H9 (cell line): ENCODE measurements at regions not wholly inside any gene's neighbourhood (a gene's known extent, or its start where the extent isn't known, plus 50 kb on each side); places are given as distances from the start of the nearest gene placed in this dataset.

Experiments used
- DNase-seq: peaks from one replicate; pipeline ENCODE4 v3.0.0-alpha.2; 2017
- H2AFZ ChIP-seq: one replicate; pipeline ENCODE4 v1.6.1; 2013; ENCODE audit warnings: mild to moderate bottlenecking, low read length, control low read depth, moderate library complexity
- H2AK5ac ChIP-seq: 2 replicates; pipeline ENCODE4 v1.6.1; 2013; ENCODE audit warnings: low read length, control low read depth, mixed read lengths; ENCODE audit not compliant: insufficient read length
- H2BK120ac ChIP-seq: one replicate; pipeline ENCODE4 v1.6.1; 2013; ENCODE audit warnings: low read depth, mild to moderate bottlenecking, low read length, control low read depth, inconsistent platforms; ENCODE audit not compliant: poor library complexity, severe bottlenecking
- H2BK12ac ChIP-seq: 2 replicates; pipeline ENCODE4 v1.6.1; 2013; ENCODE audit warnings: low read length, control low read depth, mixed read lengths, low read depth; ENCODE audit not compliant: insufficient read length
- H2BK15ac ChIP-seq: 2 replicates; pipeline ENCODE4 v1.6.1; 2013; ENCODE audit warnings: low read depth, low read length, control low read depth
- H2BK20ac ChIP-seq: one replicate; pipeline ENCODE4 v1.6.1; 2013; ENCODE audit warnings: low read depth, mild to moderate bottlenecking, low read length, control low read depth, inconsistent platforms; ENCODE audit not compliant: poor library complexity, severe bottlenecking
- H2BK5ac ChIP-seq: 2 replicates; pipeline ENCODE4 v1.6.1; 2013; ENCODE audit warnings: low read length, control low read depth, mixed read lengths; ENCODE audit not compliant: insufficient read length
- H3K14ac ChIP-seq: 2 replicates; pipeline ENCODE4 v1.6.1; 2013; ENCODE audit warnings: low read length, control low read depth; ENCODE audit not compliant: insufficient read depth
- H3K18ac ChIP-seq: 2 replicates; pipeline ENCODE4 v1.6.1; 2013; ENCODE audit warnings: low read depth, mild to moderate bottlenecking, mixed read lengths, low read length, control low read depth; ENCODE audit not compliant: insufficient read length
- H3K23ac ChIP-seq: 2 replicates; pipeline ENCODE4 v1.6.1; 2013; ENCODE audit warnings: low read length, control low read depth, mixed read lengths, low read depth; ENCODE audit not compliant: insufficient read length
- H3K23me2 ChIP-seq: 2 replicates; pipeline ENCODE4 v1.6.1; 2013; ENCODE audit warnings: low read depth, mild to moderate bottlenecking, mixed read lengths, low read length, control low read depth; ENCODE audit not compliant: insufficient read length, poor library complexity, severe bottlenecking
- H3K27ac ChIP-seq: 2 replicates; pipeline ENCODE4 v1.5.1; 2013; ENCODE audit warnings: low read length, control low read depth, mixed read lengths, low read depth; ENCODE audit not compliant: insufficient read length
- H3K27me3 ChIP-seq: 2 replicates; pipeline ENCODE4 v1.6.1; 2013; ENCODE audit warnings: low read length, control low read depth, inconsistent platforms; ENCODE audit not compliant: insufficient read depth
- H3K4ac ChIP-seq: 2 replicates; pipeline ENCODE4 v1.6.1; 2013; ENCODE audit warnings: low read depth, mild to moderate bottlenecking, control low read depth, inconsistent platforms, low read length, moderate library complexity
- H3K4me1 ChIP-seq: 2 replicates; pipeline ENCODE4 v1.6.1; 2013; ENCODE audit warnings: low read length, control low read depth, inconsistent platforms; ENCODE audit not compliant: insufficient read depth
- H3K4me2 ChIP-seq: 2 replicates; pipeline ENCODE4 v1.6.1; 2013; ENCODE audit warnings: low read length, control low read depth, mixed read lengths; ENCODE audit not compliant: insufficient read length, insufficient read depth
- H3K56ac ChIP-seq: 2 replicates; pipeline ENCODE4 v1.6.1; 2013; ENCODE audit warnings: low read depth, mild to moderate bottlenecking, mixed read lengths, low read length, control low read depth; ENCODE audit not compliant: insufficient read length
- H3K79me1 ChIP-seq: 2 replicates; pipeline ENCODE4 v1.6.1; 2013; ENCODE audit warnings: low read depth, mild to moderate bottlenecking, moderate library complexity, low read length, control low read depth, inconsistent platforms; ENCODE audit not compliant: insufficient read depth, poor library complexity, severe bottlenecking
- H3K79me2 ChIP-seq: 2 replicates; pipeline ENCODE4 v1.6.1; 2013; ENCODE audit warnings: low read length, control low read depth, inconsistent platforms; ENCODE audit not compliant: insufficient read depth
- H3K9ac ChIP-seq: 2 replicates; pipeline ENCODE4 v1.6.1; 2013; ENCODE audit warnings: low read length, control low read depth, mixed read lengths; ENCODE audit not compliant: insufficient read length; ENCODE audit errors: extremely low read depth
- H3K9me3 ChIP-seq: one replicate; pipeline ENCODE4 v1.6.1; 2013; ENCODE audit warnings: low read depth, low read length, inconsistent platforms; ENCODE audit not compliant: control insufficient read depth
- H3T11ph ChIP-seq: one replicate; pipeline ENCODE4 v1.6.1; 2013; ENCODE audit warnings: mild to moderate bottlenecking, low read length, control low read depth, inconsistent platforms
- H4K20me1 ChIP-seq: one replicate; pipeline ENCODE4 v1.6.1; 2013; ENCODE audit not compliant: control insufficient read depth, insufficient read length, insufficient read depth
- H4K5ac ChIP-seq: 2 replicates; pipeline ENCODE4 v1.6.1; 2013; ENCODE audit warnings: low read depth, mild to moderate bottlenecking, mixed read lengths, low read length, control low read depth; ENCODE audit not compliant: insufficient read length
- H4K8ac ChIP-seq: replicated peaks from 2 replicates; pipeline ENCODE4 v1.6.1; 2013; ENCODE audit warnings: low read length, control low read depth, mixed read lengths, low read depth; ENCODE audit not compliant: insufficient read length
- H4K91ac ChIP-seq: 2 replicates; pipeline ENCODE4 v1.6.1; 2013; ENCODE audit warnings: low read depth, mild to moderate bottlenecking, moderate library complexity, mixed read lengths, low read length, control low read depth; ENCODE audit not compliant: insufficient read length
- H3K27ac Mint-ChIP-seq, 3 experiments: 2 replicates in 2 of 3; 3 replicates in 1 of 3; pipeline ENCODE4 v1.8.0; 2020 to 2021; ENCODE audit warnings: mixed read lengths in 3 of 3, mild to moderate bottlenecking in 1 of 3, moderate library complexity in 1 of 3
- H3K27me3 Mint-ChIP-seq: 2 replicates; pipeline ENCODE4 v1.8.0; 2021; ENCODE audit warnings: low read depth, mild to moderate bottlenecking, moderate library complexity, mixed read lengths
- H3K36me3 Mint-ChIP-seq, 3 experiments: 2 replicates in 2 of 3; 3 replicates in 1 of 3; pipeline ENCODE4 v1.8.0; 2020 to 2021; ENCODE audit warnings: low read depth in 3 of 3, mixed read lengths in 3 of 3; ENCODE audit not compliant: insufficient read depth in 1 of 3
- H3K4me1 Mint-ChIP-seq, 2 experiments: 2 replicates each; pipeline ENCODE4 v1.8.0; 2020; ENCODE audit warnings: mixed read lengths in 2 of 2
- H3K4me3 Mint-ChIP-seq, 2 experiments: 2 replicates in 1 of 2; 3 replicates in 1 of 2; pipeline ENCODE4 v1.8.0; 2020 to 2021; ENCODE audit warnings: mild to moderate bottlenecking in 2 of 2, mixed read lengths in 2 of 2, moderate library complexity in 1 of 2
- H3K9me3 Mint-ChIP-seq, 2 experiments: 2 replicates in 1 of 2; 3 replicates in 1 of 2; pipeline ENCODE4 v1.8.0; 2020; ENCODE audit warnings: mild to moderate bottlenecking in 2 of 2, mixed read lengths in 2 of 2, moderate library complexity in 1 of 2
- WGBS: extraction: QIAGEN DNeasy Blood & Tissue Kit; methylation state at CpG from one replicate; pipeline ENCODE4 v1.1.7; 2013; ENCODE audit warnings: missing lambda C conversion rate, low lambda C conversion rate, mixed read lengths; ENCODE audit not compliant: insufficient read length; ENCODE audit errors: extremely low coverage; 5-methylcytosine and 5-hydroxymethylcytosine counted together
- TF ChIP-seq, protein P1 (sequence below): fragments of 200-600 bp; sonication (generic); conservative IDR thresholded peaks from 3 replicates; pipeline ENCODE4 v1.8.0; 2021; ENCODE audit warnings: antibody characterized with exemption, mild to moderate bottlenecking

GRCh38 chr1:8230292-8230621 is 87.7 kb upstream of the SLC45A1 start:
- Histone ChIP-seq H3K23ac (no peak overlapping the region), H3K79me1 (no peaks in the 10 kb centered on the region), H3K4me1 (no peaks in the 10 kb centered on the region; the same call in 1 of the 2 replicates), H2AK5ac (no peak overlapping the region), H3K18ac (no peak overlapping the region), H3K79me2 (no peaks in the 10 kb centered on the region), H3K27ac (no peak overlapping the region), H3K9me3 (no peaks in the 10 kb centered on the region), H3K4me2 (no peak overlapping the region), H4K8ac (no peak overlapping the region), H4K91ac (no peak overlapping the region), H3K9ac (no peak overlapping the region), H2BK12ac (no peak overlapping the region), H3K4ac (no peak overlapping the region), H2BK120ac (no peak overlapping the region), H3K56ac (no peak overlapping the region), H4K5ac (no peak overlapping the region), H2BK20ac (no peak overlapping the region), H4K20me1 (no peaks in the 10 kb centered on the region), H3T11ph (no peak overlapping the region), H3K27me3 (no peaks in the 10 kb centered on the region), H2BK15ac (no peak overlapping the region), H3K23me2 (no peaks in the 10 kb centered on the region), H2BK5ac (no peak overlapping the region), H3K14ac (no peak overlapping the region), H2AFZ (no peak overlapping the region)
- peak overlapping the region in 1 of 2 experiments; percentile 25; a peak in 1 of 5 replicates for H3K4me3 Mint-ChIP-seq
- peaks cover 2 to 16% (median 11%) of the 10 kb centered on the region in 3 experiments; a peak in 5 of 7 replicates for H3K36me3 Mint-ChIP-seq
- peaks cover 15 to 17% of the 10 kb centered on the region in 2 experiments for H3K9me3 Mint-ChIP-seq
- peaks cover 6% of the 10 kb centered on the region in 2 experiments for H3K4me1 Mint-ChIP-seq
- peaks cover 12% of the 10 kb centered on the region for H3K27me3 Mint-ChIP-seq
- H3K27ac Mint-ChIP-seq: no peak overlapping the region; a peak in 1 of 7 replicates
- TF ChIP-seq, protein P1, sequence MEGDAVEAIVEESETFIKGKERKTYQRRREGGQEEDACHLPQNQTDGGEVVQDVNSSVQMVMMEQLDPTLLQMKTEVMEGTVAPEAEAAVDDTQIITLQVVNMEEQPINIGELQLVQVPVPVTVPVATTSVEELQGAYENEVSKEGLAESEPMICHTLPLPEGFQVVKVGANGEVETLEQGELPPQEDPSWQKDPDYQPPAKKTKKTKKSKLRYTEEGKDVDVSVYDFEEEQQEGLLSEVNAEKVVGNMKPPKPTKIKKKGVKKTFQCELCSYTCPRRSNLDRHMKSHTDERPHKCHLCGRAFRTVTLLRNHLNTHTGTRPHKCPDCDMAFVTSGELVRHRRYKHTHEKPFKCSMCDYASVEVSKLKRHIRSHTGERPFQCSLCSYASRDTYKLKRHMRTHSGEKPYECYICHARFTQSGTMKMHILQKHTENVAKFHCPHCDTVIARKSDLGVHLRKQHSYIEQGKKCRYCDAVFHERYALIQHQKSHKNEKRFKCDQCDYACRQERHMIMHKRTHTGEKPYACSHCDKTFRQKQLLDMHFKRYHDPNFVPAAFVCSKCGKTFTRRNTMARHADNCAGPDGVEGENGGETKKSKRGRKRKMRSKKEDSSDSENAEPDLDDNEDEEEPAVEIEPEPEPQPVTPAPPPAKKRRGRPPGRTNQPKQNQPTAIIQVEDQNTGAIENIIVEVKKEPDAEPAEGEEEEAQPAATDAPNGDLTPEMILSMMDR: no peak
- DNase-seq: no peak
- WGBS: no CpG with 5 or more reads among the region's 7 CpGs
